H1 (cell line): ENCODE measurements at regions not wholly inside any gene's neighbourhood (a gene's known extent, or its start where the extent isn't known, plus 50 kb on each side); places are given as distances from the start of the nearest gene placed in this dataset.

ENCODE experiments used
- CTCF ChIP-seq, 3 experiments: IDR thresholded peaks; 1 replicate in 2 of 3; 2 replicates in 1 of 3; pipeline versions ENCODE4 v1.5.1 to v1.6.1; 2011; ENCODE audit warnings: low read length in 3 of 3, mild to moderate bottlenecking in 3 of 3, inconsistent platforms in 2 of 3, low read depth in 1 of 3, moderate library complexity in 1 of 3; ENCODE audit not compliant: insufficient read depth in 1 of 3; ENCODE audit errors: control extremely low read depth in 1 of 3
- NANOG ChIP-seq: IDR thresholded peaks from 2 replicates; pipeline ENCODE4 v1.6.1; 2011; ENCODE audit warnings: low read length, low read depth, mild to moderate bottlenecking, inconsistent platforms; ENCODE audit not compliant: insufficient read depth, poor library complexity, severe bottlenecking
- TF ChIP-seq, protein P1 (sequence below): IDR thresholded peaks from 2 replicates; pipeline ENCODE4 v1.6.1; 2012; ENCODE audit warnings: low read length, inconsistent platforms

DNA sequence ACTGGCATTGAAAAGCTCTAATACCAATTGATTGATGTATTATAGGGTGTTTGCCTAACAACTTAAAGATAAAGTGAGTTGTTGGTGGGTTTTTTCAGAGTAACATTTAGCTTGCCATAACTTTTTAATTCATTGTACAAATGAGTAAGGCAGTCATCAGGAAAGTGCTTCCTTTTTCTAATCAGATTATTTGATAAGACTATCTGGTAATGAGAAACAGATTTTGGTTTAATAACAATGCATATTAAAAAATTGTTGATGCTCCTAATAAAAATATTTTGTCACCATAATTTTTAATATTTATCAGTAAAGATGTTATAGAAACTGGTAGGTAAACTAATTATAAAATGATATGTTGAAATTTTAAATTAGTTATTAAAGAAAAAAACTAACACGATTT is 51.3 kb downstream of the BLTP1 start (continued):
- TF ChIP-seq CTCF (IDR thresholded peaks at IDR 0.05; ENCODE audit: control extremely low read depth in 1 of 3, insufficient read depth in 1 of 3, low read depth in 1 of 3, low read length in 3 of 3): no peak
- TF ChIP-seq, protein P1, sequence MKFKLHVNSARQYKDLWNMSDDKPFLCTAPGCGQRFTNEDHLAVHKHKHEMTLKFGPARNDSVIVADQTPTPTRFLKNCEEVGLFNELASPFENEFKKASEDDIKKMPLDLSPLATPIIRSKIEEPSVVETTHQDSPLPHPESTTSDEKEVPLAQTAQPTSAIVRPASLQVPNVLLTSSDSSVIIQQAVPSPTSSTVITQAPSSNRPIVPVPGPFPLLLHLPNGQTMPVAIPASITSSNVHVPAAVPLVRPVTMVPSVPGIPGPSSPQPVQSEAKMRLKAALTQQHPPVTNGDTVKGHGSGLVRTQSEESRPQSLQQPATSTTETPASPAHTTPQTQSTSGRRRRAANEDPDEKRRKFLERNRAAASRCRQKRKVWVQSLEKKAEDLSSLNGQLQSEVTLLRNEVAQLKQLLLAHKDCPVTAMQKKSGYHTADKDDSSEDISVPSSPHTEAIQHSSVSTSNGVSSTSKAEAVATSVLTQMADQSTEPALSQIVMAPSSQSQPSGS: no peak
- TF ChIP-seq NANOG: no peak
